Astrocyte of the hippocampus (primary cell): ENCODE measurements at regions not wholly inside any gene's neighbourhood (a gene's known extent, or its start where the extent isn't known, plus 50 kb on each side); places are given as distances from the start of the nearest gene placed in this dataset.
"Not testable (repeated sequence)": the region's sequence is repeated elsewhere in the genome, so short reads cannot be mapped to it uniquely, and the experiment has no call there.

Source experiments
- DNase-seq: peaks from one replicate; pipeline ENCODE4 v3.0.0; 2011; ENCODE audit warnings: low read depth, low spot score

DNA sequence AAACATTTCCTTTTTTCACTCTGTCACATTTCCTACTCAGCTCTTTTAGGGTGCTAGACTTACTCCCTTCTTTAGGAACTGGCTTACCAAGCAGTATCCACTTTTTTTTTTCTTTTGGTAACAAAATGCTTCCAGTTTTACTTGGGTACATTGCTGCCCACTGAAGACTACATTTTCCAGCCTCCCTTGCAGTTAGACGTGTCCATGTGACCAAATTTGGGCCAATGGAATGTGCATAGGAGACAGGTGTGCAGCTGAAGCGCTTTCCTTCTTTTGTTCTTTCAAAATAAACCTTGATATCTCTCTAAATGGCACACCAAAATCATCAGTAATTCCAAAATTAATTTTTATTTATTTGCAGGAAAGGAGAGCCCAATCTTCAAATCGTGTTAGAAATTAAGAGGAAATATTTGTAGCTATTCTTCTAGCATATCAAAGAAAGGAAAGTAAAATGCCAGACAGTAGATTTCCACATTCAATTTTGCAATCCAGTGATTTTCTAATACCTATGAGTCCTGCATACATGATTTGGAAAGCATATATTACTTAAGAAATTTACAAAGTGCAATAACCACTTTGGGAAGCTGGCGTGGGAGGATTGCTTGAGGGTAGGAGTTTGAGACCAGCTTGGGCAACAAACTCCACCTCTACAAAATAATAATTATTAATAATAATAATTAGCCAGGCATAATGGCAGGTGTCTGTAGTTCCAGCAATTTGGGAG, 422.0 kb upstream of the FRG2C start:
- DNase-seq = no peak

DNA sequence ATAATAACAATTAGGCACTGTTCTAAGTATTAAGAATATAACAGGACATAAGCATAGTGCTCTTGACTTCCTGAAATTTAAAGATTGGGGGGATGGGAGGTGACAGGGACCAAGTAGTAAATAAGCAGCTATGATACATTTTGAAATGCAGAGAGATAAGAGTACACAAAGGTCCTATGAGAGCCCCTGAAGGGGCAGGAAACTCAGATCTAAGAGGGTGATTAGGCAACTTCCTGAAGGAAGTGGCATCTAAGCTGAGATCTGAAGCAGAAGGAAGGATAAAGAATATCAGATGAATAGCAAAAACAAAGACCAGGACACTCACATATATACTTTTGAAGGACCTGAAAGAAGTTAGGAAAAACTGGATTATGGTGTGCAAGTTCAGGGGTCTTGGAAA, 415.2 kb upstream of the FRG2C start:
- DNase-seq = no peak

DNA sequence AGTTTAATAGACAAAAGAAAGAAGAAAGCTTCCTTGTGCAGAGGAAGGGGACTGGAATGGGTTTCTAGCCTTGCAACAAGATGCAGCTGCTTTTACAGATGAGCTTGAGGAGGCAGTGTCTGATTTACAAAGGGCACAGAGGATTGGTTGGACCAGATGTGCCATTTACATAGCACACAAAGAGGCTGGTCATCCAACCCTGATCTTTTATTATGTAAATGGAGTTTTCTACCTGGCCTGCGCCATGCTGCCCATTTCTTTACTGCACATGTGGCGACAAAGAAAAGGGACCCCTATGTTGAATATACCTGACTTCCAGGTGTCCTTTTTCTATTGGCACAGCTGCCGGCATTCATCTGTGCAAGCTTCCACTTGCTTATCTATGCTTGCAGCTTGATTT, 409.4 kb upstream of the FRG2C start:
- no peak for DNase-seq

DNA sequence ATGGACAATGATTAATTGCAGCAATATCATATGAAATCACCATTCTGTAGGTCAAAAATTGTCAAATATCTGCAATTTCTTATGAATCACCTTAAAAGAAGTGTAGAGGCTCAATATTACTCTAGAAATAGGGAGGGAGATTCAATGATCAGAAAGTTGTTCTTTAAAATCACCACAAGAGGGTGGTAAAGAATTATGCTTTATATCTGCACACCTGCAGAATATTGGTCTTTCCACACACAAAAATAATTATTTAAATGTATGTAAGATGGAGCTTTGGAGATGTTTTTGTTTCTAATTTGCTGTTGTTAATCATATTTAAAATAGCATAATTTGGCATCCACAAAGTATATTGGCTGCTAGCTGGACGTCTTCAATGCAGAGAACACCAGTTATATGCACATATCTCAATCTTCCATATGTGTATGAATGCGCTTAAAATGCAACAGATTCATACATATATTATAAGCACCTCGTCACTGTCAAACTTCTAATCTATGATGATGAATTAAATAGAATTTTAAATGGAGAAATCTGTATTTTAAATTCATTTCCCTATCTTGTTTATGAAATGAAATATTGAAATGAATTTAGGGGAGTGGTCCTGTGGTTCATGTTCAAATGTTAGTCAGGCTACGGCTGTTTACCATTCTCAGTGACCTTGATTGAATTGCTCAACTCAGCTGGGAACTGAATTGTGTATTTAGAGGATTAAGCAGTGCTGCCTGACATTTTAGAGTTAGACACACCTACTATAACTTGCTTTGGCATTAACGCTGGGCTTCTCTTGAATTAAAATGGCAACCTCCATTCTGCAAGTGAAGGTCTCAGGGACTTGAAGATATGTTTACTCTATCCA, 405.1 kb upstream of the FRG2C start:
- DNase-seq = peak; percentile 15

DNA sequence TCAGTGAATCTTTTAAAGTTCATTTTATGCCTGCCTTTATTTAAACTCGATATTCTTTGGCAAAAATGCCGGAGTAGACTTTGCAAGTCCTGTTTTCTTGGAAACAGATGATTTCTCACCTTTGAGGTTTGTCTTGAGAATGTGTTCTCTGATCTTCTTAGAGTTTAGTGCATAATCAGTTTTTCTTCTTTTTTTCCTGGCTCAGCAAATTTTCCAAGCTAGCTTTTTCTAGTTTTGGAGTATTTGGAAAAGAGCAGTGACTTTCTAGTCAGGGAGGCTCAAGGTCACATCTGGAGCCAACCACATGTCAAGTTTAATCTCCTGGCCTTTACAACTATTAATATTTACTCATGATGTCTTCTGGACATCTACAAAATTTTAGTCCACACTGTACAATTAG, 403.2 kb upstream of the FRG2C start:
- DNase-seq = not testable (repeated sequence)

DNA sequence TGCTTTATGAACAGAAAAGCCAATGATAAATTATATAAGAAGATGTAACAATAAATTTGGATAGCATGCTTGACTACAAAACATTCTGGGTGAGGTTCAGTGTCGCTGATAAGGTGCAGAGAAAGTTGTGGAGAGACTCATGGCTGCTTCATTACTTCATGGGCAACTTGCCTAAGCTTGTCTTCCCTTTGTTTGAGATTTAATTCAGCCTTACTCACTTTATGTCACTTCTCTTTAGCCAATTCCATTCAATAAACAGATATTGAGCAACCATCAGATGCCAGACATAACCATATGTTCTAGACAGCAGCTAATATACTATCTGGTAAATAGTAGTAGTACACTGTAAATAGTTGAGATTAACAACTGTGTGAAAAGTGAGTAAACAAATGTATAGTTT, 401.5 kb upstream of the FRG2C start:
- DNase-seq = no peak

DNA sequence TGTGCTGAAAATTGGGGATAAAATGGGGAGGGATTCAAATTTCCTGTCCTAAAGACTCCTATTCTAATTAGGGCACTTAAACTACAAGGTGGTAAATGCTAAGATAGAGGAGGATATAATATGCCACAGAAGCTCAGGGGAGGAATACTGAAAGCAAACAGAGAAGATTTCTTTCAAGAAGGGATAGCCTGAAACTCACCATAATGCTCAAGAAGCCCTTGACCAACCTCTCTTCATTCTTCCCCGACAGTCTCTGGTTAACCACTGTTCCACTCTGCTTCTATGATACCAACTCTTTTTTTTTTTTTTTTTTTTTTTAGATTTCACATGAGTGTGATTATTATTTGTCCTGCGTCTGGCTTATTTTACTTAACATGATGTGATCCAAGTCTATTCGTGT, 398.2 kb upstream of the FRG2C start:
- DNase-seq = no peak

DNA sequence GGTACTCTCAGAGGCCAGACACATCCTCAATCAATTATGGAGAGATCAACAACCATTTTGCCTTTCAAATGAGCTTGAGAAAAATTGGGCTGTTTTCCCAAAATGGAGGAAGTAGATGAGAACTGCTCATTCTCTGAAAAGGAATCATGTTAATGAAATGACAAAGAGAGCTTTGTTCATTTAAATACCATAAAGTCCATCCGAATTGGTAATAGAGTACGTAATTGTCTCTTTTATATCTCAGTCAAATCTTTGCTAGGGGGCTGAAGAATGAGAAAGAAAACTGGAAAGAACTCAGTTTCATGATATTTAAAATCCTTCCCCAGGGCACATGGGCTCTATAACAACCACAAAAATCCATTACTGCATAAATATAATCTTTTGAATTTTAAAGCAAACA, 395.6 kb upstream of the FRG2C start:
- not testable (repeated sequence) for DNase-seq

DNA sequence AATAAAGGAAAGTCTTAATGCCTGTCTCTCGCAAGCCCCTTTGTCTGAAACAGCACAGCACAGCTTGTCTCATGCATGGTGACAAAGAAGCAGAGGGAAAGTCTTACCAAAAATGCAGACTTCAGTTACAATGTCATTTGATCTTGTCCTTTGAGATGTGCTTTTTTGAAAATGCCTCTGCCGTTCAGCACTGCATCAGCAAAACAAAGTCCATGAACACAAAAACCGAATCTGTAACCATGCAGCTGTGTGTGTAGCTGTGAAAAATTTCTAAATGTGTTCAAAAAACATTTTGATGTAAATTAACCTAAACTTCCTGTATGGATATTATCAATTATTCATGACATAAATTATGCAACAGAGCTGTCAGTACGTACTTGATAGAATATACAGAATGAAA, 391.9 kb upstream of the FRG2C start:
- DNase-seq = not testable (repeated sequence)

DNA sequence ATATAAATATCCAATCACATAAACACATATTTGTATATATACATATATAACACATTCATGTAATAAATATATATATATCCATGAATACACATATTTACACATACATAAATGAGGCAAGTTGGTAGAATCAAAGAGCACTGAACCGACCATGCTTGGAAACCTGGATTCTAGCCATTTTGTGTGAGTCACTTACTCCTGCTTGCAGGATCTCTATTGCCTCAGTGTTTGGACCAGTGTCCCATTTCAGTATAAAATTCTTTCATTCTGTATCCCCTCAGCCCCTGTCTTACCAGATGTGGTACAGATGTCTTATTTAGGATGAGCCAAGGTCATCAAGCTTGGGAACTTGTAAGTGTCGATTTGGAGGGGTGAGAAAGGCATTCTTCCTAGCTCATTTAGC, 391.4 kb upstream of the FRG2C start:
- peak; percentile 70 for DNase-seq

DNA sequence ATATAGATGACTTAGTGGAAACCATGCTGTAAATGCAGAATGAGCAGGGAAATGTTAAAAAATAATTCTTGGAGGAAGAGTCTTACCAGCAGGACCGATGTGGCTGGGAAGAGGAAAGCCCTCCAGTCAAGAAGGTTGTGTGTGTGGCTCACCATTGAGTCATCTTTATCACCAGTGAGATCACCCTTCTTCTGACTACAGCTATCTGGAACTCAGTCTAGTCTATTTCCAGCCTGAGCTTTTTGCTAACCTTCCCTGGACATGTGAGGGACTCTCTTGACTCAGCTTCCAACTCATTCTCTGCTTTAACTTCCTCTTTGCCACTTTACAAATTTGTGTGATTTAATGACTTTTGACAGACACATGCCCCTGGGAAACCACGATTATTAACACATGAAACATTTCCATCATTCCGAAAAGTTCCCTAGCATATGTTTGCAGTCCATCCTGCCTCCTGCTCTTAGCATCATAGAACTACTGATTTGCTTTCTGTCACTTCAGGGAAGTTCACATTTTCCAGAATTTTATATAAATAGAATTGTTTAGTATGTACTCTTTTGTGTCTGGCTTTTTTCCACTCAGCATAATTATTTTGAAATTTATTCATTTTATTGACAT, 378.5 kb upstream of the FRG2C start:
- peak; percentile 34 for DNase-seq

DNA sequence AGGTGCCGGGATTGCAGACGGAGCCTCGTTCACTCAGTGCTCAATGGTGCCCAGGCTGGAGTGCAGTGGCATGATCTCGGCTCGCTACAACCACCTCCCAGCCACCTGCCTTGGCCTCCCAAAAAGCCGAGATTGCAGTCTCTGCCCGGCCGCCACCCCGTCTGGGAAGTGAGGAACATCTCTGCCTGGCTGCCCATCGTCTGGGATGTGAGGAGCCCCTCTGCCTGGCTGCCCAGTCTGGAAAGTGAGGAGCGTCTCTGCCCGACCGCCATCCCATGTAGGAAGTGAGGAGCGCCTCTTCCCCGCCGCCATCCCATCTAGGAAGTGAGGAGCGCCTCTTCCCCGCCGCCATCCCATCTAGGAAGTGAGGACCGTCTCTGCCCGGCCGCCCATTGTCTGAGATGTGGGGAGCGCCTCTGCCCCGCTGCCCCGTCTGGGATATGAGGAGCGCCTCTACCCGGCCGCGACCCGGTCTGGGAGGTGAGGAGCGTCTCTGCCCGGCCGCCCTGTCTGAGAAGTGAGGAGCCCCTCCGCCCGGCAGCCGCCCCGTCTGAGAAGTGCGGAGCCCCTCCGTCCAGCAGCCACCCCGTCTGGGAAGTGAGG, 375.1 kb upstream of the FRG2C start:
- not testable (repeated sequence) for DNase-seq

DNA sequence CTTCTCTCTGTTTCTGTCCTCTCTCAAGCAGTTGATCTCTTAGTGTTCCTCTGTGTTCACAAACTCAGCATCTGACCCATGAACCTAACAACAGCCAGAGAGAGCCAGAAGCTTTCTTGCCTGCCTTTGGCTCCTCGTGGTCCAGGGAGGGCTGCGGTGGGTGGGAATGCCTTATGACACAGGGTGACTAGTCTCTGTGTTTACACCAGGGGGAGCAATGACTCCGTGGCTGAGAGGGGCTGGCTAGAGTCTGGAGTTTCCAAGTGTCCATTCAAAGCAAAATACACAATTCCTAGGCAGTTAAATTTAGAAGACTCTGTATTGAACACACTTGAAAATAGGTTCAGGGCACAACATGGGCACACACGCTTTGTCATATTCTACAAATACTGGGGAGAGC, 370.0 kb upstream of the FRG2C start:
- DNase-seq = peak; percentile 58

DNA sequence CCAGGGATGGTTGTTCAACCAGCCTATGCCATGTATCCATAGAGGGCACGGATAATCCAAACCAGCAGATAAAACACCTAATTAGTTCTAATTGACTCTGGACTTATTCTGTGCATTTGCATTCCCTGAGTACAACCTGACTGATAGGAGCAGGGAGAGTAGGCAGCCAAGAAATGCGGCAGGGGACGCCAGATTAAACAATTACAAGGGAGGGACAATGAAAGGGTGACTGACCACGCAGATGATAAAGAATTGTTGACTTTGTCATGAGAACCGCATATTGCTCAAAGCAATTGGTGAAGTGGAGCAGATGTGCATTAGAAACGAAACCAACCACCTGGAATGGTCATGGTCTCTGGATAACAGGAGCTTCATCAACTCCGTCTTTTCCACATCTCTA, 369.1 kb upstream of the FRG2C start:
- peak; percentile 16 for DNase-seq

DNA sequence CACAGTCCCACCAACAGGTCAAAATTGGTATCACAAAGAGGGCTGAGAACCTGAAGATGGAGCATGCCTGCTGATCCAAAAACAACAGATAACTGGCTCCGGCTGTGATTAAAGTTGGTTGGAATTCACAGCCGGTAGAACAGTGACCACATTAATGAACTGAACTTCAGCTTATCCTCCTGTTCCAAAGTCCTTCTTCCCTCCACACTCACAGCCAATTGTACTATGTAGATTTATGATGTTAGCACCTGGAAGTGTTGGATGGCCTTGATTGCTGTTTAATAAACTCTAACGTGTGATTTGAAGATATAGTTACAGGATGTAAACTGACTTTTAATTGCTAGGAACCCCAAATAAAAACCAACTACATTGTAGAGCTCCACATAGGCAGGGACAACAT, 367.3 kb upstream of the FRG2C start:
- peak; percentile 3 for DNase-seq

DNA sequence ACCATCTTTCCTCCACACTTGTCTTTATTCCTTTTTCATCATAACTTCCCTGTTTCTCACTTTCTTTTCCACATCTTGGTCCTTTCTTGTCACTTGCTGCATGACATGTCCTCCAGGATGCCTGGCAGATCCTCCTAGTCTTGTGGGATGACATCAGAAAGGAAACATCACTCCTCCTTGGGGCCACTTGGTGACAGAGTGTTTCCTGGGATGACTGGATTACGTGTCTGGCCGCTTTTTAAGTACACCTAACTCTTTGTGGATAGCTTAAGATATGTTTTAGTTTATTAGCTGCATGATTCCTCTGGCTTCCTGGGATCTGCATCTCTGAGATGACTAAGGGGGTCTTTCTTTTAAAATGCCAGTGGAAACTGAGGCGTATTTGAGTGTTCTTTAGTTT, 363.5 kb upstream of the FRG2C start:
- DNase-seq = no peak

DNA sequence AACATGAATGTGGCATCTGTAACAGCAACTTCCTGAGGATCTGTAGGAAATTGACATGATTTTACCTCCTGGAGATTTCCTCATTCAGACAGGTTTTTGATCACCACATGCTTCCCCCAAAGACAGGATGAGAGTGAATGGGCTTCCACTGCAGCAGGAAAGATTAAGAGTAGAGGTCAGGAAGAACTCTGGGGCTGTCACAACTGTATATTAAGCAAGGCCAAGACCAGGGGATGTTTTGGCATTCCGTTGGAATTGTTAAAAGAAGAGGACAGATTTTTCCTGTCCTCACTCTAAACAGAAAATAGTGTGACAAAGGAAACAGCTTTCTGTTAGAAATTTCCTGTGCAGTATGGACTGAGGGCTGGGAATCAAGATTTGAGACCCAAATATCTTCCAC, 363.1 kb upstream of the FRG2C start:
- not testable (repeated sequence) for DNase-seq

DNA sequence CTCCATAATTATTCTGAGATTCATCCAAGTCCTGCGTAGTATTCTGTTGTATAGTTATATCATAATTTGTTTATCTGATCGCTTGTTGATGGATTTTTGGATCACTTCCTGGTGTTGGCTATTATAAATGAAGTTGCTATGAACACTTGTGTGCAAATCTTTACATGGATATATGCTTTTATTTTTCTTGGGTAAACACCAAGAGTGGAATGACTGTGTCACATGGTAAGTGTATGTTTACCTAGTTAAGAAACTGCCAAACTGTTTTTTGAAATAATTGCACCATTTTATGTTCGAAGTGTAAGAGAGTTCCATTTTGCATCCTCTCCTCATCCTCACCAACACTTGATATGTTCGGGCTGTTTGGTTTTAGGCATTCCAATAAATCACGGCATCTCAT, 360.4 kb upstream of the FRG2C start:
- DNase-seq = no peak

DNA sequence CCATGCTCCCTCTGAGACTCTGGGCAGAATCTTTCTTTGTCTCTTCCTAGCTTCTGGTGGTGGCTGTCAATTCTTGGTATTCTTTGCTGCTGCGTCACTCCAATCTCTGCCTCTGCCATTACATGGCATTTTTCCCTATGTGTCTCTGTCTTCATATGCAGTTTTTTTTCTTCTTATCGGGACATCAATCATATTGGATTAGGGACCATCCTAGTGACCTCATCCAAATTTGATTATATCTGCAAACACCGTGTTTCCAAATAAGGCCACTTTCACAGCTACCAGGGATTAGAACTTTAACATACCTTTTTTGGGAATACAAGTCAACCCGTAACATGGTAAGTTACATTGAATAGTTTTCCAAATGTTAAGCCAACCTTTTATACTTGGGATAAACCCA, 358.2 kb upstream of the FRG2C start:
- DNase-seq = no peak

DNA sequence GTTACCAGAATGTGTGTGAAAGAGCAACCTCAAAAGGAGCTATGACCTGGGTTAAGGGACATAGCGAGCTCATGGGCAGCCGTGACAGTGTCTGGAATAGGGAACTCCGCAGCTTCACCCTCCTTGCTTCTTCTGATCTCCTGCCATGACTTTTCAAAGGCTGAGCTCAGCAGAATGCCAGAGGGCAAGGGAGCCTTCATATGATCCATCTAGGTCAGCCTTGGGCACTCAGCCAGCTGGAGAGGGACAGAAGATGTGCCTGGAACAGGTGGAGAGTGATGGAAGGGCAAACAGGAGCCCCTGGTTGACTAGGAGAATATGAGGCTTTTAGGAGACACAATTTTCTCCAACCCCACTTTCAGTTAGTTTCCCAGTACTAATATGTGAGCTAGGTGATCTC, 352.8 kb upstream of the FRG2C start:
- DNase-seq = not testable (repeated sequence)

DNA sequence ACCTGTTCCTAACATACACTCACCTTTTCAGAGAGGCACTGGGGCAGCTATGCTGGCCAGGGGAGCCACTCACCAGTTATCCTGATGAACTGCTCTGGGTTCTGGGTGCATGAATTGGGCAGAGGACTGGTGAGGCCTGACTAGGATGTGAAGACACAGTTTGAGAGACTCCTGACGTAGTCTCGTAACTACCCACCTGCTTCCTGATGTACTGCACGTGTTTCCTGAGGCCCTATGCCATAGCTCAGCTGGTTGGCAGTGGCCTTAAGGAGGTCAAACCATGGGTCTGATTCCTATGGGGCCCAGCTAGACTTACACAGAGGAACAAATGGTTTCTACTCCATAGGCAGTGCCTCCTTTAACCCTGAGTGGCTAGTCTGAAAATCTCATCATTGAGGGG, 351.7 kb upstream of the FRG2C start:
- not testable (repeated sequence) for DNase-seq

DNA sequence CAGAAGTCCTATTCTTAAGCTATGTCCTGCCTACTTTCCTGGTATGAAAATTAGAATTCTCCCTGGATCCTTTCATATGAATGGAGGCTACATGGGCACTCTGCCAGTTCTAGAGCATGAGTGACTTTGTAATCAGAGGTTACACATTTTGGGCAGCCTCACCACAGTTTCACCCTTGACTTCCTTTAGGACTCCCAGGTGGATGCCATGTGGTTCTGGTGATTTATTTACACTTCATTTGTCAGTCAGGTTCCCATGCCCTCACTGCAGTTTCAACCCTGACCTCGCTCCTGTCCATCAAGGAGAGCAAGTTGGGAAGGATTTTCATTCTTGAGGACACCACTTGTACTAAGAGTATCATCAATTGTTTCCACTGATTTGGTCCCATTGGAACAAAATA, 344.4 kb upstream of the FRG2C start:
- not testable (repeated sequence) for DNase-seq
